ENCODE measurements at regions not wholly inside any gene's neighbourhood (a gene's known extent, or its start where the extent isn't known, plus 50 kb on each side); places are given as distances from the start of the nearest gene placed in this dataset.
"Not testable (repeated sequence)": the region's sequence is repeated elsewhere in the genome, so short reads cannot be mapped to it uniquely, and the experiment has no call there.

- Histone ChIP-seq H3K4me3 (ENCODE audit: low read depth in 1 of 2, low read length in 2 of 2) (no peak overlapping the region), H3K36me3 (ENCODE audit: control insufficient read depth in 2 of 2, insufficient read depth in 2 of 2, low read length in 1 of 2) (no peaks in the 10 kb centered on the region), H3K27me3 (ENCODE audit: control insufficient read depth in 1 of 2, insufficient read depth in 2 of 2, low read length in 2 of 2) (no peaks in the 10 kb centered on the region), H3K27ac (ENCODE audit: low read depth in 2 of 2, low read length in 1 of 2) (no peak overlapping the region), H3K4me1 (ENCODE audit: control insufficient read depth in 2 of 2, insufficient read depth in 2 of 2, low read length in 1 of 2) (no peaks in the 10 kb centered on the region), H3K9me3 (ENCODE audit: control insufficient read depth in 2 of 2, insufficient read depth in 1 of 2, low read depth in 1 of 2, low read length in 1 of 2) (no peaks in the 10 kb centered on the region)
- WGBS, 2 donors: 94 to 100% methylated on average over 1 of the region's 1 CpG
Observed at GRCh38 chr12:90548595-90548994, 406.4 kb downstream of the CCER1 start.

- Histone ChIP-seq H3K9me3 (ENCODE audit: control insufficient read depth in 2 of 2, insufficient read depth in 1 of 2, low read depth in 1 of 2, low read length in 1 of 2) (no peaks in the 10 kb centered on the region), H3K27ac (ENCODE audit: low read depth in 2 of 2, low read length in 1 of 2) (no peak overlapping the region), H3K27me3 (ENCODE audit: control insufficient read depth in 1 of 2, insufficient read depth in 2 of 2, low read length in 2 of 2) (no peaks in the 10 kb centered on the region), H3K4me3 (ENCODE audit: low read depth in 1 of 2, low read length in 2 of 2) (no peak overlapping the region), H3K4me1 (ENCODE audit: control insufficient read depth in 2 of 2, insufficient read depth in 2 of 2, low read length in 1 of 2) (no peaks in the 10 kb centered on the region), H3K36me3 (ENCODE audit: control insufficient read depth in 2 of 2, insufficient read depth in 2 of 2, low read length in 1 of 2) (no peaks in the 10 kb centered on the region)
- 85 to 91% methylated on average over 3 of the region's 3 CpGs for WGBS, 2 donors
Observed at GRCh38 chr12:90546511-90546910, 408.5 kb downstream of the CCER1 start.

GRCh38 chr12:90543841-90544240, 411.1 kb downstream of the CCER1 start:
- Histone ChIP-seq H3K9me3 (ENCODE audit: control insufficient read depth in 2 of 2, insufficient read depth in 1 of 2, low read depth in 1 of 2, low read length in 1 of 2) (no peaks in the 10 kb centered on the region), H3K4me1 (ENCODE audit: control insufficient read depth in 2 of 2, insufficient read depth in 2 of 2, low read length in 1 of 2) (no peaks in the 10 kb centered on the region), H3K27me3 (ENCODE audit: control insufficient read depth in 1 of 2, insufficient read depth in 2 of 2, low read length in 2 of 2) (no peaks in the 10 kb centered on the region), H3K27ac (ENCODE audit: low read depth in 2 of 2, low read length in 1 of 2) (no peak overlapping the region), H3K4me3 (ENCODE audit: low read depth in 1 of 2, low read length in 2 of 2) (no peak overlapping the region), H3K36me3 (ENCODE audit: control insufficient read depth in 2 of 2, insufficient read depth in 2 of 2, low read length in 1 of 2) (no peaks in the 10 kb centered on the region)
- WGBS, 2 donors: 64 to 72% methylated on average over 4 of the region's 4 CpGs

- H3K9me3 ChIP-seq (ENCODE audit: control insufficient read depth in 2 of 2, insufficient read depth in 1 of 2, low read depth in 1 of 2, low read length in 1 of 2): no peaks in the 10 kb centered on the region
- H3K36me3 ChIP-seq (ENCODE audit: control insufficient read depth in 2 of 2, insufficient read depth in 2 of 2, low read length in 1 of 2): no peaks in the 10 kb centered on the region
- no peaks in the 10 kb centered on the region for H3K27me3 ChIP-seq (ENCODE audit: control insufficient read depth in 1 of 2, insufficient read depth in 2 of 2, low read length in 2 of 2)
- no peak overlapping the region for H3K27ac ChIP-seq (ENCODE audit: low read depth in 2 of 2, low read length in 1 of 2)
- whole genome bisulfite sequencing, 2 donors: 18 to 33% methylated on average over 1 of the region's 1 CpG
- no peak overlapping the region for H3K4me3 ChIP-seq (ENCODE audit: low read depth in 1 of 2, low read length in 2 of 2)
- no peaks in the 10 kb centered on the region for H3K4me1 ChIP-seq (ENCODE audit: control insufficient read depth in 2 of 2, insufficient read depth in 2 of 2, low read length in 1 of 2)
Observed at GRCh38 chr12:90543374-90543773, 411.6 kb downstream of the CCER1 start.

GRCh38 chr12:90542852-90543251, 412.1 kb downstream of the CCER1 start:
- not testable (repeated sequence) for H3K36me3 ChIP-seq (ENCODE audit: control insufficient read depth in 2 of 2, insufficient read depth in 2 of 2, low read length in 1 of 2); H3K4me3 ChIP-seq (ENCODE audit: low read depth in 1 of 2, low read length in 2 of 2); H3K9me3 ChIP-seq (ENCODE audit: control insufficient read depth in 2 of 2, insufficient read depth in 1 of 2, low read depth in 1 of 2, low read length in 1 of 2); H3K27ac ChIP-seq (ENCODE audit: low read depth in 2 of 2, low read length in 1 of 2); H3K27me3 ChIP-seq (ENCODE audit: control insufficient read depth in 1 of 2, insufficient read depth in 2 of 2, low read length in 2 of 2); H3K4me1 ChIP-seq (ENCODE audit: control insufficient read depth in 2 of 2, insufficient read depth in 2 of 2, low read length in 1 of 2)
- no CpG with 5 or more reads among the region's 1 CpG for WGBS, 2 donors

- not testable (repeated sequence) for H3K27ac ChIP-seq (ENCODE audit: low read depth in 2 of 2, low read length in 1 of 2); H3K9me3 ChIP-seq (ENCODE audit: control insufficient read depth in 2 of 2, insufficient read depth in 1 of 2, low read depth in 1 of 2, low read length in 1 of 2); H3K4me1 ChIP-seq (ENCODE audit: control insufficient read depth in 2 of 2, insufficient read depth in 2 of 2, low read length in 1 of 2); H3K27me3 ChIP-seq (ENCODE audit: control insufficient read depth in 1 of 2, insufficient read depth in 2 of 2, low read length in 2 of 2); H3K36me3 ChIP-seq (ENCODE audit: control insufficient read depth in 2 of 2, insufficient read depth in 2 of 2, low read length in 1 of 2); H3K4me3 ChIP-seq (ENCODE audit: low read depth in 1 of 2, low read length in 2 of 2)
- WGBS, 2 donors: 91% methylated on average over 1 of the region's 1 CpG; no CpG with 5 or more reads in 1 of the 2 donors
Observed at GRCh38 chr12:90533828-90534227, 421.1 kb downstream of the CCER1 start.

- H3K36me3 ChIP-seq (ENCODE audit: control insufficient read depth in 2 of 2, insufficient read depth in 2 of 2, low read length in 1 of 2): no peaks in the 10 kb centered on the region
- no peak overlapping the region for H3K27ac ChIP-seq (ENCODE audit: low read depth in 2 of 2, low read length in 1 of 2)
- H3K4me3 ChIP-seq (ENCODE audit: low read depth in 1 of 2, low read length in 2 of 2): no peak overlapping the region
- H3K9me3 ChIP-seq (ENCODE audit: control insufficient read depth in 2 of 2, insufficient read depth in 1 of 2, low read depth in 1 of 2, low read length in 1 of 2): no peaks in the 10 kb centered on the region
- 41 to 48% methylated on average over 3 of the region's 3 CpGs for WGBS, 2 donors
- H3K27me3 ChIP-seq (ENCODE audit: control insufficient read depth in 1 of 2, insufficient read depth in 2 of 2, low read length in 2 of 2): no peaks in the 10 kb centered on the region
- H3K4me1 ChIP-seq (ENCODE audit: control insufficient read depth in 2 of 2, insufficient read depth in 2 of 2, low read length in 1 of 2): no peaks in the 10 kb centered on the region
Observed at GRCh38 chr12:90520002-90520734, 434.8 kb downstream of the CCER1 start.

GRCh38 chr12:90519285-90519684, 435.7 kb downstream of the CCER1 start:
- H3K27me3 ChIP-seq (ENCODE audit: control insufficient read depth in 1 of 2, insufficient read depth in 2 of 2, low read length in 2 of 2): no peaks in the 10 kb centered on the region
- H3K9me3 ChIP-seq (ENCODE audit: control insufficient read depth in 2 of 2, insufficient read depth in 1 of 2, low read depth in 1 of 2, low read length in 1 of 2): no peaks in the 10 kb centered on the region
- no peaks in the 10 kb centered on the region for H3K4me1 ChIP-seq (ENCODE audit: control insufficient read depth in 2 of 2, insufficient read depth in 2 of 2, low read length in 1 of 2)
- no peaks in the 10 kb centered on the region for H3K36me3 ChIP-seq (ENCODE audit: control insufficient read depth in 2 of 2, insufficient read depth in 2 of 2, low read length in 1 of 2)
- no peak overlapping the region for H3K27ac ChIP-seq (ENCODE audit: low read depth in 2 of 2, low read length in 1 of 2)
- H3K4me3 ChIP-seq (ENCODE audit: low read depth in 1 of 2, low read length in 2 of 2): no peak overlapping the region

- no peaks in the 10 kb centered on the region for H3K9me3 ChIP-seq (ENCODE audit: control insufficient read depth in 2 of 2, insufficient read depth in 1 of 2, low read depth in 1 of 2, low read length in 1 of 2)
- 54 to 80% methylated on average over 2 of the region's 2 CpGs for WGBS, 2 donors
- no peaks in the 10 kb centered on the region for H3K4me1 ChIP-seq (ENCODE audit: control insufficient read depth in 2 of 2, insufficient read depth in 2 of 2, low read length in 1 of 2)
- no peak overlapping the region for H3K4me3 ChIP-seq (ENCODE audit: low read depth in 1 of 2, low read length in 2 of 2)
- no peak overlapping the region for H3K27ac ChIP-seq (ENCODE audit: low read depth in 2 of 2, low read length in 1 of 2)
- no peaks in the 10 kb centered on the region for H3K27me3 ChIP-seq (ENCODE audit: control insufficient read depth in 1 of 2, insufficient read depth in 2 of 2, low read length in 2 of 2)
- H3K36me3 ChIP-seq (ENCODE audit: control insufficient read depth in 2 of 2, insufficient read depth in 2 of 2, low read length in 1 of 2): no peaks in the 10 kb centered on the region
Observed at GRCh38 chr12:90515199-90516175, 439.5 kb downstream of the CCER1 start.
